GM23248 (cell line): ENCODE measurements at regions not wholly inside any gene's neighbourhood (a gene's known extent, or its start where the extent isn't known, plus 50 kb on each side); places are given as distances from the start of the nearest gene placed in this dataset.

Experiments
- DNase-seq: peaks from one replicate; pipeline ENCODE4 v3.0.0-alpha.2; 2015
- H2AFZ ChIP-seq: fragments of 200-600 bp; sonication (generic); 2 replicates; pipeline ENCODE4 v1.6.1; 2016; ENCODE audit warnings: antibody characterized with exemption
- H3F3A ChIP-seq: fragments of 200-600 bp; sonication (generic); 2 replicates; pipeline ENCODE4 v1.6.1; 2016; ENCODE audit warnings: mild to moderate bottlenecking, antibody characterized with exemption, mixed run types; ENCODE audit not compliant: insufficient read depth
- H3K27ac ChIP-seq: fragments of 200-600 bp; sonication (generic); 2 replicates; pipeline ENCODE4 v1.5.1; 2016; ENCODE audit warnings: mild to moderate bottlenecking
- H3K27me3 ChIP-seq: fragments of 200-600 bp; sonication (generic); replicated peaks from 2 replicates; pipeline ENCODE4 v1.6.1; 2016; ENCODE audit warnings: mild to moderate bottlenecking; ENCODE audit not compliant: insufficient read depth
- H3K36me3 ChIP-seq: fragments of 200-600 bp; sonication (generic); 2 replicates; pipeline ENCODE4 v1.6.1; 2016; ENCODE audit warnings: low read depth, mild to moderate bottlenecking
- H3K4me1 ChIP-seq: fragments of 200-600 bp; sonication (generic); 2 replicates; pipeline ENCODE4 v1.6.1; 2016; ENCODE audit warnings: mild to moderate bottlenecking; ENCODE audit not compliant: insufficient read depth
- H3K4me2 ChIP-seq: fragments of 200-600 bp; sonication (generic); one replicate; pipeline ENCODE4 v1.6.1; 2016; ENCODE audit warnings: mild to moderate bottlenecking; ENCODE audit not compliant: unreplicated experiment
- H3K4me3 ChIP-seq: fragments of 200-600 bp; sonication (generic); 2 replicates; pipeline ENCODE4 v1.5.1; 2016; ENCODE audit warnings: mild to moderate bottlenecking
- H3K79me2 ChIP-seq: fragments of 200-600 bp; sonication (generic); 2 replicates; pipeline ENCODE4 v1.6.1; 2016; ENCODE audit warnings: mild to moderate bottlenecking; ENCODE audit not compliant: insufficient read depth
- H3K9ac ChIP-seq: fragments of 200-600 bp; sonication (generic); 2 replicates; pipeline ENCODE4 v1.6.1; 2016; ENCODE audit warnings: mild to moderate bottlenecking
- H3K9me2 ChIP-seq: fragments of 200-600 bp; sonication (generic); 2 replicates; pipeline ENCODE4 v1.6.1; 2016; ENCODE audit warnings: mixed run types, mild to moderate bottlenecking, moderate library complexity; ENCODE audit not compliant: insufficient read depth
- H3K9me3 ChIP-seq: fragments of 200-600 bp; sonication (generic); one replicate; pipeline ENCODE4 v1.6.1; 2017; ENCODE audit warnings: low read depth
- H4K20me1 ChIP-seq: fragments of 200-600 bp; sonication (generic); 2 replicates; pipeline ENCODE4 v1.6.0; 2016; ENCODE audit not compliant: insufficient read depth
- EZH2 ChIP-seq: fragments of 200-600 bp; sonication (generic); IDR thresholded peaks from 2 replicates; pipeline ENCODE4 v1.6.1; 2018; ENCODE audit warnings: antibody characterized with exemption, mild to moderate bottlenecking; ENCODE audit not compliant: insufficient read depth, poor library complexity, severe bottlenecking
- EZH2phosphoT487 ChIP-seq: fragments of 200-600 bp; sonication (generic); IDR thresholded peaks from 2 replicates; pipeline ENCODE4 v1.6.1; 2018; ENCODE audit warnings: antibody characterized with exemption, moderate library complexity, mild to moderate bottlenecking, low read depth; ENCODE audit not compliant: insufficient read depth
- WGBS, 2 experiments: methylation state at CpG; one replicate each; pipeline ENCODE4 v1.1.6; 2015 to 2017; ENCODE audit warnings: low lambda C conversion rate in 2 of 2, low coverage in 1 of 2; ENCODE audit errors: missing lambda C conversion rate in 2 of 2; 5-methylcytosine and 5-hydroxymethylcytosine counted together
- in situ Hi-C: fragments of 300-500 bp; cut with MboI; formaldehyde crosslinking; loops from 2 replicates; pipeline ENCODE4 v1.15.0; 2020

DNA sequence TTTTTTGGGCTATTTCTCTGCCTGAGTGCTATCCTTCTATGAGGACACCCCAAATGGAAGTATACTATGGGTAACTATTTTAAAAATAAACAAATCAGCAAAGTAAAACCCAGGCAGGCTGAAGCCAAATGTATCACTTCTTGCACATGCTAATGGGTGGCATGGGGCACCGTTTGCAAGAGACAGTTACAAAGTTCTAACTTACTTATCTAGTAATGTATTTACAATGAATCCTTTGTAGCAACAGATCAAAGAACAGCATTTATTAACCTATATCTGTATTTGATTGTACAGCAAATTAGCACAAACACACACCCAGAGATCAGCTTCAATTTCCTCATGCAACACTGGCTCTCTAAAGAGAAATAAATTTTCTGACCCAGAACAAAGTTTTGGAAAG, 225.5 kb downstream of the ZNF674 start:
- Histone ChIP-seq H3F3A (no peaks in the 10 kb centered on the region), H3K9me2 (no peaks in the 10 kb centered on the region), H2AFZ (no peak overlapping the region), H3K4me2 (no peak overlapping the region), H3K27ac (no peak overlapping the region), H4K20me1 (no peaks in the 10 kb centered on the region), H3K79me2 (no peaks in the 10 kb centered on the region), H3K4me3 (no peak overlapping the region), H3K9me3 (no peaks in the 10 kb centered on the region), H3K4me1 (no peaks in the 10 kb centered on the region), H3K27me3 (no peaks in the 10 kb centered on the region), H3K36me3 (no peaks in the 10 kb centered on the region), H3K9ac (no peak overlapping the region)
- no peak for TF ChIP-seq EZH2phosphoT487
- 15 to 19% methylated on average over 1 of the region's 1 CpG for WGBS, 2 experiments
- DNase-seq, result no peak
- in situ Hi-C loops, result no loop called here

DNA sequence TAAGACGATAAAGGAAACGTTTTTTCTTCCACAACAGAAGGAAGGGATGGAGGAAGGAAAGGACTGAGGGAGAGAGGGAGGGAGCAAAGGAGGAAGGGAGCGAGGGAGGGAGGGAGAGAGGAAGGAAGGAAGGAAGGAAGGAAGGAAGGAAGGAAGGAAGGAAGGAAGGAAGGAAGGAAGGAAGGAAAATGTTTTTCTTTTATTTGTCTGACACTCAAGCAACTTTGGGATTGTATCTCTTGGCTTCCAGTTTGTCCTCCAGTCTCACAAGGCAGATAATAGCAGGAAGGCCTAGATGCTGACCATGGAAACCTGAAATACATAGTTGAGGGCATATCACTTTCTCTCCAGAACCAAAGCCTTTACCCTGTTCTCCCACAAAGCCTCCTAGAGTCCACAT, 226.7 kb downstream of the ZNF674 start:
- WGBS, 2 experiments, result 21 to 39% methylated on average over 2 to 3 of the region's 3 CpGs
- Histone ChIP-seq H3K4me1 (no peaks in the 10 kb centered on the region), H3K9me3 (no peaks in the 10 kb centered on the region), H3K27ac (no peak overlapping the region), H4K20me1 (no peaks in the 10 kb centered on the region), H3K9ac (no peak overlapping the region), H3K4me3 (no peak overlapping the region), H3K79me2 (no peaks in the 10 kb centered on the region), H3F3A (no peaks in the 10 kb centered on the region), H3K4me2 (no peak overlapping the region), H3K9me2 (no peaks in the 10 kb centered on the region), H2AFZ (no peak overlapping the region), H3K36me3 (no peaks in the 10 kb centered on the region), H3K27me3 (no peaks in the 10 kb centered on the region)
- TF ChIP-seq EZH2phosphoT487, result no peak
- in situ Hi-C loops, result no loop called here
- no peak for DNase-seq

DNA sequence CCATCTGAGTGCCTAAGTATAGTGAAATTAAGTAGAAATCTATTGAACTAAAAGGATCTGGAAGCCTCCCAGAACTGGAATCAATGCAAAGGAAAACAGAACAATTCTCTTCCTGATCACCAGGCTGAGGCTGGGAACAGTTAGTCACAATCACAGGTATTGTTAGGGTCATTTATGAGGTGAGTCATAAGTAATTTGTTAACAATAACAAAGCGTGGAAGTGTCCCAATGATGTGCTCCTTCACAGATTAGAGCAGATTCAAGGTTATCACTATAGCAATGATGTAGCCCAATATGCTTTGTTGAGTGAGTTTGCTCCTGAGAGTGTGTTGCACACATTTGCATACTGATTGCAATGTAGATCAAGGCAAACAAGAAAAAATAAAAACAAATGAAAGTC, 228.1 kb downstream of the ZNF674 start:
- Histone ChIP-seq H2AFZ (no peak overlapping the region), H3K9me2 (no peaks in the 10 kb centered on the region), H3K9ac (no peak overlapping the region), H4K20me1 (no peaks in the 10 kb centered on the region), H3K36me3 (no peaks in the 10 kb centered on the region), H3K4me2 (no peak overlapping the region), H3K27ac (no peak overlapping the region), H3K4me3 (no peak overlapping the region), H3K27me3 (no peaks in the 10 kb centered on the region), H3K79me2 (no peaks in the 10 kb centered on the region), H3F3A (no peaks in the 10 kb centered on the region), H3K9me3 (no peaks in the 10 kb centered on the region), H3K4me1 (no peaks in the 10 kb centered on the region)
- DNase-seq, result no peak
- in situ Hi-C loops, result no loop called here
- WGBS, 2 experiments, result 18 to 25% methylated on average over 1 of the region's 1 CpG
- TF ChIP-seq EZH2phosphoT487, result no peak
- TF ChIP-seq EZH2, result no peak

DNA sequence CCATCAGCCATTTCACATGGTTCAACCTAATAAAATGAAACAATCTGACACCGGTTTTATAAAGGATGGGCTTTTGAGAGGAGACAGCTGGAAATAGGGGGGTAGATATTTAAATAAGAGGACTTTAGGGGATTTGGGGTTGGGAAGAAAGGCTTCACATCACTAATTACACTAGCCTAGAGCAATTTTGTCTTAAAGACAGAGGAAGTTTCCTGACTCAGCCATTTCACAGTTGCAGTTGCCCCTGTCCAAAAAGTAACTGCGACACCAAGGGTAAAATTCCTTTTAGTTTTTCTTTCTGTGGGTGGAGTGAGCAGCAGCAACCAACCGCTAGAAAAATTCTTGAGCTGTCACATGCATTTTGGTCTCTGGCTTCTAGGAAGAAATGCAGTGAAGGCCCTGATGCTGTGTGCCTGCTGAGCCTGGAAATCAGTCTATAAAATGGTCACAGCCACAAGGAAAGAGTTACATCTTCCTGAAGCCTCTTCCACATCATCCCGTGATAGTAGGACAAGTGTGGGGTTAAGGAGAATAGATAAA, 233.6 kb downstream of the ZNF674 start:
- DNase-seq, result peak; percentile 13
- no peak for TF ChIP-seq EZH2phosphoT487
- TF ChIP-seq EZH2, result no peak
- Histone ChIP-seq H3K79me2 (no peaks in the 10 kb centered on the region), H3K4me3 (no peak overlapping the region), H3K9me3 (no peaks in the 10 kb centered on the region), H3K9me2 (no peaks in the 10 kb centered on the region), H3K4me1 (0 out of 2 replicates have a peak, but pooled peaks cover 15% of the 10 kb centered on the region), H3K36me3 (no peaks in the 10 kb centered on the region), H4K20me1 (no peaks in the 10 kb centered on the region), H3K4me2 (no peak overlapping the region), H2AFZ (peak overlapping the region; percentile 38; the same call in 1 of the 2 replicates), H3F3A (0 out of 2 replicates have a peak, but pooled peaks cover 4% of the 10 kb centered on the region), H3K27ac (no peak overlapping the region), H3K27me3 (no peaks in the 10 kb centered on the region), H3K9ac (no peak overlapping the region)
- 36 to 39% methylated on average over 3 to 4 of the region's 4 CpGs for WGBS, 2 experiments
- in situ Hi-C loops, result no loop called here
